Renal cortex interstitium (tissue), 11 donors: ENCODE measurements at regions not wholly inside any gene's neighbourhood (a gene's known extent, or its start where the extent isn't known, plus 50 kb on each side); places are given as distances from the start of the nearest gene placed in this dataset.
A peak's percentile ranks its signal among the peaks of the same experiment; 100 is the strongest.
"Not testable (repeated sequence)": the region's sequence is repeated elsewhere in the genome, so short reads cannot be mapped to it uniquely, and the experiment has no call there.

ENCODE experiments used
- DNase-seq, 11 donors: peaks; one replicate each; pipeline ENCODE4 v3.0.0-alpha.2; 2013; ENCODE audit warnings: low read depth in 9 of 11, low spot score in 4 of 11; ENCODE audit errors: extremely low read depth in 1 of 11

GRCh38 chr2:83017366-83018090 lies 1441.6 kb downstream of the SUCLG1 start:
- DNase-seq, result no peak

- no peak for DNase-seq
Measured at GRCh38 chr2:83016343-83017110, 1442.6 kb downstream of the SUCLG1 start.

- no peak for DNase-seq
Measured at GRCh38 chr2:83015900-83016299, 1443.2 kb downstream of the SUCLG1 start.

GRCh38 chr2:83015035-83015715 lies 1443.9 kb downstream of the SUCLG1 start:
- no peak for DNase-seq

GRCh38 chr2:83014462-83014861 lies 1444.6 kb downstream of the SUCLG1 start:
- no peak for DNase-seq

- no peak for DNase-seq
Measured at GRCh38 chr2:83006961-83007360, 1452.1 kb downstream of the SUCLG1 start.

GRCh38 chr2:83003555-83003954 lies 1455.5 kb downstream of the SUCLG1 start:
- DNase-seq, result no peak

- DNase-seq, result peak in 7 of 11 donors; percentile 3 to 32 (median 20)
Measured at GRCh38 chr2:83002706-83003105, 1456.4 kb downstream of the SUCLG1 start.

GRCh38 chr2:82998781-82999180 lies 1460.3 kb downstream of the SUCLG1 start:
- DNase-seq, result no peak

GRCh38 chr2:82996217-82996616 lies 1462.9 kb downstream of the SUCLG1 start:
- DNase-seq, result no peak

- no peak for DNase-seq
Measured at GRCh38 chr2:82994151-82994550, 1464.9 kb downstream of the SUCLG1 start.

- no peak for DNase-seq
Measured at GRCh38 chr2:82993609-82994008, 1465.5 kb downstream of the SUCLG1 start.

GRCh38 chr2:82992968-82993367 lies 1466.1 kb downstream of the SUCLG1 start:
- no peak for DNase-seq

- DNase-seq, result not testable (repeated sequence)
Measured at GRCh38 chr2:82987706-82988105, 1471.4 kb downstream of the SUCLG1 start.

- DNase-seq, result no peak
Measured at GRCh38 chr2:82986899-82987298, 1472.2 kb downstream of the SUCLG1 start.

GRCh38 chr2:82985572-82986197 lies 1473.4 kb downstream of the SUCLG1 start:
- DNase-seq, result no peak

- no peak for DNase-seq
Measured at GRCh38 chr2:82968358-82968757, 1490.7 kb downstream of the SUCLG1 start.

- DNase-seq, result no peak
Measured at GRCh38 chr2:82964341-82964740, 1494.7 kb downstream of the SUCLG1 start.

GRCh38 chr2:82959727-82960126 lies 1499.4 kb downstream of the SUCLG1 start:
- DNase-seq, result no peak

GRCh38 chr2:82954868-82955267 lies 1504.2 kb downstream of the SUCLG1 start:
- DNase-seq, result no peak
